DMS153 treated with DMSO at 0.1 percent for 48 hours (cell line): ENCODE measurements at regions not wholly inside any gene's neighbourhood (a gene's known extent, or its start where the extent isn't known, plus 50 kb on each side); places are given as distances from the start of the nearest gene placed in this dataset.

Source experiments
- DNase-seq: peaks from one replicate; lab custom pipeline; 2025; ENCODE audit not compliant: unreplicated experiment; lab: John Stamatoyannopoulos, UW

- DNase-seq, result no peak
Measured at GRCh38 chr3:116767726-116768125, 58.1 kb downstream of the TUSC7 start.

GRCh38 chr3:116770815-116771450, 61.4 kb downstream of the TUSC7 start:
- DNase-seq, result peak; percentile 63

DNA sequence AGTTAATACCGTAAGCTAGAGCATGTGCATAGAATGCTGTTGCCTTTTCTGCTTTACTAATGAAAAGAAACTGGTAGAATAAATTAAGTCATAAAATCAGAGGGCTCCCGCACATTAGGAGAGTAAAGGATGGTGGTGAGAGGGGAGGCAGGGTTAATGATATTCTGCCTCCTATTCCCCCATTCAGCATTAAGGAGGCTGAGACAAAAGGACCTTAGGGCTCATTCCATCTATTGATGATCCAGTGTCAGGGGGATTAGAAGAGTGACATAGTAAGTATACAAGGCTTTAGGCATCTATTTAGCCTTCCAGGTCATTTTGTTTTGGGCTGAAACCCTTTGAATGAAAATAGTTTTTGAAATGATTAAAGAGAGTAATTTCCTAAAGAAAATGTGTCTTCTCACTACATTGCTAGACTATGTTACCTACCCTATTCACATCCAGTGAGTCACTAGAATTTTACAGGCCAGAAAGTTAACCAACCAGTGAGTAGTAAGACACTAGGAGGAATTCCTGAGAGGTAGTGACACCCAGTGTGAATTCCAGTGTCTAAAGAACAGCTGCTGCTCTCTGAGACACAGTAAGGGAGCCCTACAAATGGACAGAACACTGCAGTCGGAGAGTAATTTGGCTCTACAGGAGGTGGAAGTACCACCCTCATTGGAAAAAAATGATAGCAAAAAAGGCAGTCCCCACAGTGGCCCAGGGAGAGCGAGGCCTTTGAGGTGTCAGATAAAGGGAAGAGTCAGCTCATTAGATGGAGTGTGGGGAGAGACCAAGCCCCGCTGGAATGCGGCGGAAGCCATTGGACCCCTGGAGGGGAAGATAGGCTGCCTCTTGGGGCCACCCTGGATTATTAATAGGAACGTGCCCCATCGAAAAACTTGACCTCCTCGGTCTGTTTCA, 67.6 kb downstream of the TUSC7 start:
- DNase-seq, result no peak

GRCh38 chr3:116785226-116785625, 75.6 kb downstream of the TUSC7 start:
- no peak for DNase-seq

- no peak for DNase-seq
Measured at GRCh38 chr3:116802651-116803050, 93.1 kb downstream of the TUSC7 start.

GRCh38 chr3:116806351-116806750, 96.8 kb downstream of the TUSC7 start:
- DNase-seq, result no peak

DNA sequence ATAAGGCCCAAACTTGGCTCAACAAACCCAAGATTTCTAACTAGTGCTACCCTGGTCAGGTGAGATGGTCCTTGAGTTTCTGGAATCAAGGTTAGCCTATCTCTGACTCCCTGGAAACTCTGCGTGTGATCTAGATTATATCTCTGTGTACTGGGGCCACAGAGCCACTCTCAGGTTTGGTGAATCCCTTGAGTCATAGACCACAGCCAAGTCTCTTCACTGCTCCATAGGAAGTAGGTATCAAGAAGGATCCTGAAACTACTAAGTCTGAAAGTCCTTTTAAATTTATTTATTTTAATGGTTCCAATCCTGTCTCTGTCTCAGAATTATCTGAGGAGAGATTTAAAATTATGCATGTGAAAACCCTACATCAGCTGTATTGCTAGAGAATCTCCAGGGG, 99.1 kb downstream of the TUSC7 start:
- DNase-seq, result no peak

DNA sequence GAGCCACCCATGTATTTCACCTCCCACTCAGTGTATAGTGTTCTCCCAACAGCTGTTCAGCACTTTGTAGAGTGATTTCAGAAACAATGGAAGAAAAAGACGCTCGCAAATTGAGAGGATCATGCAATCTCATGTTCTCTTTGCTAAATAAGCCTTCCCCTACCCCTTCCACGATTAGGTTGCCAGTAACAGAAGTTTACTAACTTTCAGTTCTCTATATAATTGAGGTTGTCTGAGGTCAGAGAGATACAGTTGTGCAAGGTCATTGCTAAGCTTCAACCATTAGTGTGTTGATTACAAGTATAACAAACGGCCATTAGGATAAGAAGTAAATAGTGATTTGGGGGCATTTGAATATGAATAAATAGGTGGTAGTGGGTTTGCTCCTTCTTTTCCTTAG, 99.6 kb downstream of the TUSC7 start:
- DNase-seq, result no peak

GRCh38 chr3:116811754-116812153, 102.2 kb downstream of the TUSC7 start:
- no peak for DNase-seq

DNA sequence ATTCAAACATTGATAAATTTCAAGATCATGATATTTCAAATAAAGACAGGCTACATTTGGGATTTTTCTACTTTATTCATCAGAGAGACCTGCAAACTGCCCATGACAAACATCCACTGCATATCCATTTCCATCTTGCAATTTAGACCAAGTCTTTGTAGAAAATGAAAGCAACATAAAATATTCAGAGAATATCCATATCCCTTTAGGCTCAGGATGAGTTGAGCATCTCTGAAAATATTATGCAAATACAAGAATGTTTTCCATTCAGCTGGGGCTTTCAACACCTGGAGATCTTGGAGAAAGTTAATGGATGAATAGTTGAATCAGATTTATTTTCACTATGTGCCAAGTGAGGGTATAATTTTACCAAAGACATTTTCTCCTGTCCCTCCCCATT, 103.4 kb downstream of the TUSC7 start:
- no peak for DNase-seq

DNA sequence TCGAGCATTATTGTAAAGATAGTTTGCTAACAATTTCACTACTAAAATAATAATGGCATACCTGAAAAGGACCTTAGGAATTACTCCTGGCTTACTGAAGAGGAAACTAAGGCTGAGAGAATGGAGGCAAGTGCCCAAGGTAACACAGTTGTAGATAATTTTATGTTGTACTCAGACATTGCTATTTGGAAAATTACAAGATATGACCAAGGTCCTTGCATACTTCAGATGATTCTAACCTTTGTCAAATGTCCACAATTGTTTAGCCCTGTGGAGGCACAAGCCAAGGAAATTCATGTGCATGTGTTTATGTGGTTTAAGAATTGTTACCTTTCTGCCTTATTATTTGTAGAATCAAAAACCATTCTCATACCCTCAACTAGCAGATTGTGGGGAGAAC, 105.7 kb downstream of the TUSC7 start:
- no peak for DNase-seq

DNA sequence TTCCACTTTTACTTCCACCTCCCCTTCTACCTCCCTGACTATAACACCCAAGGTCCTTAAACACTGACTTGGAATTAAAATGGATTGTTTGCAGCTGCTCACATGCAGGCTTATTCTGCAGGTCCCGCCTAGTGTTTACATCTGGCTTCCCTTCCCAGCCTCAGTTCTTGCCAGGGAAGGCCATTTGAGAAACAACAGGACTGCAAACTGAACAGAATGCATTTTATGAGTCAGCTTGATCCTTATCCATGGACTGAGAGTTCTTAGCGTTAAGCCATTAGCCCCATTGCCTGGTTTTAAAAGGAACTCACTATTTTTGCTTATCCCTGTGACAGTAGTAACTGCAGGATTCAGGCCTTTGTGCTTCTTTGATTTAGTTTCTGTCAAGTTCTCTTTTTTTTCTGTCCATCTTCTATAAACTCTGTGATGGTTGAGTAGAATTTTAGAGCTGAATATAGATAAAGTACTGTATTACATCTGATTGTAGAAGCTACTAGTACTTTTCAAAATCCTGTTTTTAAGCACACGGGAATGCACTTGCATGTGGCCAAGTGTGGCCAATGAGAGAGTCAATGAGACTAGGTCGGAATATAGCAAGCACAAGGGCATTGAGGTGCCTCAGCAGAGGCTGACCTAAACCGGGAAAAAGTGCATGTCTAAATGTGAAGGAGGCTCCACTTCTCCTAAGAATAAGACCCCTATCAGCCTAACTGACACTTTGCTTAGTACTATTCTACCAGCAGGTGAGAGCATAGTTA, 106.4 kb downstream of the TUSC7 start:
- no peak for DNase-seq

- DNase-seq, result no peak
Measured at GRCh38 chr3:116821371-116821770, 111.8 kb downstream of the TUSC7 start.

DNA sequence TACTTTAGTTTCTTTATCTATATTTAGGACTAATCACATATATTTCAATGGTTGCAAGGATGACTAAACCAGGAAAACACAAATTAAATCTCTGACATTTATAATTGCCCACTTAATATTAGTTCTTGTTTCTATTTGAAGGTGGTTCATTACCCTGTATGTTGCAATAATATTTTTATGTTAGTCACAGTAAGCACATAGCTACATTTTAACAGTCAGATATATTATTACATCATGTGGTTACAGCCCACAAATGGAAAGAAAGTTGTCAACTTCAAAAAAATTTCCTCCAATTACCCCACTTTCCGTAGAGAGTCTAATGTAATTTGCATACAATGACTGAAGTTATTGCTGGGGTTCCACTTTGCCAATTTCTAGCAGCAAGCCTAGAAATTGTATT, 114.6 kb downstream of the TUSC7 start:
- DNase-seq, result no peak

DNA sequence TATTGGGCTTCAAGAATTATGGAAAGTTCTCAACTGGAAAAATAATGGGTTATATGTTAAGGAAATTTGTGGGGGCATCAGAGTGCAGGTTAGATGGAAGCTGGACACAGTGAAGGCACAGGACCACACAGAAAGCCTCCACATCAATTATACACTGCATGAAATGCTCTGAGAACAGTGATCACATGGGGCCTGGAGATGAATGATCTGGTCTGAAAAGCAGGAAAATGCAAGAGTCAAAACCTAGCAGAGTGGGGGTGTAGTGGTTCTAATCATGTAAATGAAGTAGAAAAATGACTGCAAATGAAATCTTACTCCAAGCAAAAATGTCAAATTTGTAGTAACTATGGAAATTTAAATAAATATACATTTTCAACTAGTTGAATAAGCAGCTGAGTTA, 123.6 kb downstream of the TUSC7 start:
- no peak for DNase-seq

DNA sequence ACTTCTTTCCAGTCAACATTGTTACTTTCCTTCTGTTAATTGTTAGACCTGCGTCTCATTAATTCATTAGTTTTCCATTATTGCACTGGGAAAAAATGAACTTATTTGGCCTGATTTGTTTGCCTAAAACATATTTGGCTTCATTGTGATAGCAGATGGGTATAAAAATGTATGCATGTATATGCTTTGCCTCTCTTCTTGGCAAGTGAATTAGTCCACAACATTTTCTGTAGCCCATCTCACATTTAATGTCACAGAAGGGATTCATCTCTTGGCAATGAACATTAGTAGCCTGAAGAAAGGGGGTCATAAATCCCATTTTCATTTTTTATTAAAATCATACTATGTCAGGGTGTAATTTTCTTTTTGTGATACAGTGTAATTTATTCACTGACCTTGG, 125.2 kb downstream of the TUSC7 start:
- no peak for DNase-seq

DNA sequence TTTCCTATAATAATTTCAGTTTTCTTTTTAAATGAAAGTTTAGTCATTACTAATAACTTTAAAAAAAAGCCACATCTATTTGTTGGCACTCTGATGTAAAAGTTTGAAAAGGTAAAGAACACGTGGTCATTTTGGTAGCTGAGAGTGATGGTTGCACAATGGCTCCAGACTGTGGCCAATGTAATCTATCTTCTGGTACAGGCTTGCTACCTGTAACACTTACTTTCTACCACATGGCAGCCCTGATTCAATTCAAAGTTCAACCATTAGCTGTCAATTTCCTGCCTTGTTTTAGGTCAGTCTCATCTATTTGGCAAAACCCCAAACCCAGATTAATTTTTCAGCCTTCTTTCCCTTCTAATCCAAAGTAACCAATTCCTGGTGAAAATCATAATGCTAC, 126.1 kb downstream of the TUSC7 start:
- no peak for DNase-seq

DNA sequence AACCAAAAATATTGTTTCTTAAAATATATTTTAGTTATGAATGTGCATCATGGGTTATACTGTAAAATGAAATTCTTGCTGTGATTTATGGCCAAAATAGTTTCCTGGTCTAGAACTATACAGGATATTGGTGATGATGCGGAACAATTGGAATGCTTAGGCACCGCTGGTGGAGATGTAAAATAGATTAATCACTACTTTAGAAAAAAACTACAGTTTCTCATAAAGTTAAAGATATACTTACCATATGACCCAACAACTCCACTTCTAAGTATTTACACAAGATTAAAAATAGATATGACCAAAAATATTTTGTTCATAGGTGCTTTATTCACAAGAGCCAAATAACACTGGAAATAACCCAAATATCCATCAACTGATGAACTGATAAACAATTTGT, 126.7 kb downstream of the TUSC7 start:
- no peak for DNase-seq

DNA sequence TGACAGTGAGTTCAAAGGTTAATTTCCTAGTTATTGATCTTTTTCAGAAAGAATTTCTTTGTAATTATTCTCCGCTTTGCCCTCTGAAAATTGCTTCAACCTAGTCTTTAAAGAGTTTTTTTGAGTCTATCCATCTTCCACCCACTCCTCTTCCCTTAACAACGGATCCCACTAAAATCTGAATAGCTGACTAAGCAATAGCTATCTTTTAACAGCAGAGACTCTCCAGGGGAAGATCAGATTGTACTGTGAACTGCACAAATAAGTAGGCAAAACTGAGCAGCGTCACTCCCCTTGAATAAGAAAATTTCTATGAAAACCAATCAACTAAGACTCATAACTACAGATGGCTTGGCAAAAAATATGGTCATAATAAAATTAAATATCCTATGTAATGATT, 127.9 kb downstream of the TUSC7 start:
- DNase-seq, result no peak

GRCh38 chr3:116841003-116841735, 131.6 kb downstream of the TUSC7 start:
- no peak for DNase-seq

DNA sequence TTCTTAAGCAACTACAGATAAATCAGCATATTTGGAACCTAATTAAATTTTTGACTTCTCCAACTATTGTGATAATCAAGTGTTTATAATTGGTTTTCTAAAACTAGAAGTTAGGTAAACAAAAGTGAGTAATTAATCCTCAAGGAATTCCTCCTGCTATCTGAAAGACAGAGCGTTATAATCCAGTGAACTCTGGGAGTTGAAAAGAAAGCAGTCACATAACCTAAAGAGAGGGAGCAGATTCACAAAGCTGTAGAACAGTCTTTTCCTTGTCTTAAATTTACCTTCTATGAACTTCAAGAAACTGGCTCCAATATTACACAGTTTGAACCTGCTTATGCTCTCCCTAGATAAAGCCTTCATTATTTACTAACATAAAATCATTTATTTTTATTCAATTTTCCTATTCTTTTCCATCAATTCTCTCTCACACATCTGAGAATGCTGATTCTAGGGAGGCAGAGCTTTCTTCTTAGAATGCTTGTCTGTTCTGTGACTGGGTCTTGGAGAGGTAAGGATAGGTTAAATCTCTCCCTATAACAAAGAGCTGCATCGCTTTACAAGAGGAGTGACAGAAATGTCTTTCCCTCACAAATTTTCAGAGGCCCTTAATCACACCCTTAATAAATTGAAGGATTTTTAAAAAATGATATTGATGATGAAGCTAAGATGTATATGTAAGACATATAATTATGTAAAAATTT, 132.8 kb downstream of the TUSC7 start:
- no peak for DNase-seq
